Endothelial cell of umbilical vein (primary cell): ENCODE measurements at regions not wholly inside any gene's neighbourhood (a gene's known extent, or its start where the extent isn't known, plus 50 kb on each side); places are given as distances from the start of the nearest gene placed in this dataset.

Experiments
- CTCF ChIP-seq, 2 donors: IDR thresholded peaks; 1 replicate in 1 of 2; 2 replicates in 1 of 2; pipeline ENCODE4 v1.5.1; 2011; ENCODE audit warnings: low read length in 2 of 2, mild to moderate bottlenecking in 2 of 2, moderate library complexity in 2 of 2, control low read depth in 1 of 2, inconsistent platforms in 1 of 2, low read depth in 1 of 2; ENCODE audit not compliant: insufficient read depth in 1 of 2; ENCODE audit errors: extremely low read depth in 1 of 2
- EZH2 ChIP-seq: IDR thresholded peaks from 2 replicates; pipeline ENCODE4 v1.6.1; 2012; ENCODE audit warnings: borderline replicate concordance, low read depth, mild to moderate bottlenecking, moderate library complexity, low read length, inconsistent platforms; ENCODE audit not compliant: severe bottlenecking
- FOS ChIP-seq: IDR thresholded peaks from 2 replicates; pipeline ENCODE4 v1.6.1; 2011; ENCODE audit warnings: mild to moderate bottlenecking, low read length, moderate library complexity, borderline replicate concordance; ENCODE audit not compliant: insufficient read depth
- GATA2 ChIP-seq: IDR thresholded peaks from 2 replicates; pipeline ENCODE4 v1.7.0; 2011; ENCODE audit warnings: low read depth, mild to moderate bottlenecking, moderate library complexity, mixed read lengths, low read length; ENCODE audit not compliant: insufficient read length, insufficient read depth
- JUN ChIP-seq: IDR thresholded peaks from 2 replicates; pipeline ENCODE4 v1.6.1; 2011; ENCODE audit warnings: borderline replicate concordance, low read depth; ENCODE audit not compliant: insufficient read length, insufficient read depth
- MAX ChIP-seq: IDR thresholded peaks from 2 replicates; pipeline ENCODE4 v1.6.1; 2011; ENCODE audit not compliant: insufficient read depth, insufficient read length
- MYC ChIP-seq: IDR thresholded peaks from one replicate; pipeline ENCODE4 v1.6.1; 2011; ENCODE audit warnings: mild to moderate bottlenecking, low read depth, low read length
- POLR2A ChIP-seq: IDR thresholded peaks from 2 replicates; pipeline ENCODE4 v1.6.1; 2012; ENCODE audit warnings: low read depth, mild to moderate bottlenecking, control low read depth, low read length
- POLR2AphosphoS5 ChIP-seq: IDR thresholded peaks from 2 replicates; pipeline ENCODE4 v1.6.1; 2012; ENCODE audit warnings: low read depth, mild to moderate bottlenecking, control low read depth, low read length, moderate library complexity; ENCODE audit not compliant: insufficient read depth

GRCh38 chr12:42023733-42024494 is 120.8 kb downstream of the GXYLT1 start:
- TF ChIP-seq POLR2AphosphoS5 = no peak
- TF ChIP-seq MAX = no peak
- no peak for TF ChIP-seq MYC
- peak; percentile 93 to 96 for TF ChIP-seq CTCF (IDR thresholded peaks at IDR 0.05; ENCODE audit: extremely low read depth in 1 of 2, insufficient read depth in 1 of 2, low read depth in 1 of 2, low read length in 2 of 2)
- no peak for TF ChIP-seq POLR2A
- no peak for TF ChIP-seq EZH2
- no peak for TF ChIP-seq FOS
- no peak for TF ChIP-seq GATA2
- no peak for TF ChIP-seq JUN
